ENCODE measurements at regions not wholly inside any gene's neighbourhood (a gene's known extent, or its start where the extent isn't known, plus 50 kb on each side); places are given as distances from the start of the nearest gene placed in this dataset.

GRCh38 chr7:17090751-17091150 is 207.7 kb upstream of the AHR start:
- TF ChIP-seq CTCF (IDR thresholded peaks at IDR 0.05; ENCODE audit: unreplicated experiment) = no peak
- no peaks in the 10 kb centered on the region for H3K36me3 Mint-ChIP-seq (ENCODE audit: insufficient read depth, unreplicated experiment)
- H3K27me3 Mint-ChIP-seq (ENCODE audit: insufficient read depth, unreplicated experiment) = no peaks in the 10 kb centered on the region
- H3K27ac Mint-ChIP-seq (ENCODE audit: low read depth, unreplicated experiment) = no peak overlapping the region
- ChIA-PET CTCF (interaction anchor here (1.0 kb wide), 1 partner anchor 28 kb away, joined by 3 read pairs; no protein-coding TSS in a partner anchor), POLR2A (interaction anchor here (0.6 to 3.0 kb wide), 4 partner anchors 10 to 207 kb away, joined by 3 to 8 read pairs (median 3); partner anchors contain the start of gene AHR)
- BruUV-seq (replicated peaks) = no TSS peak
- H3K4me3 Mint-ChIP-seq (ENCODE audit: unreplicated experiment) = no peak overlapping the region
- DNase-seq (ENCODE audit: unreplicated experiment) = peak; percentile 80
- H3K4me1 Mint-ChIP-seq (ENCODE audit: insufficient read depth, unreplicated experiment) = peaks cover 27% of the 10 kb centered on the region
- intact Hi-C loops (cut with micrococcal nuclease) = no loop called here
- H3K9me3 Mint-ChIP-seq (ENCODE audit: unreplicated experiment) = no peaks in the 10 kb centered on the region

- intact Hi-C loops (cut with micrococcal nuclease) = no loop called here
- Mint-ChIP-seq H3K27me3 (ENCODE audit: insufficient read depth, unreplicated experiment) (no peaks in the 10 kb centered on the region), H3K4me3 (ENCODE audit: unreplicated experiment) (no peak overlapping the region), H3K4me1 (ENCODE audit: insufficient read depth, unreplicated experiment) (peaks cover 38% of the 10 kb centered on the region), H3K9me3 (ENCODE audit: unreplicated experiment) (no peaks in the 10 kb centered on the region), H3K36me3 (ENCODE audit: insufficient read depth, unreplicated experiment) (no peaks in the 10 kb centered on the region), H3K27ac (ENCODE audit: low read depth, unreplicated experiment) (no peak overlapping the region)
- ChIA-PET CTCF (no interaction called here), POLR2A (interaction anchor here (1.2 kb wide), 1 partner anchor 13 kb away, joined by 3 read pairs; no protein-coding TSS in a partner anchor)
- no peak for TF ChIP-seq CTCF (IDR thresholded peaks at IDR 0.05; ENCODE audit: unreplicated experiment)
- no peak for DNase-seq (ENCODE audit: unreplicated experiment)
- no TSS peak for BruUV-seq (replicated peaks)
Observed at GRCh38 chr7:17093461-17093860, 205.0 kb upstream of the AHR start.

- H3K27ac Mint-ChIP-seq (ENCODE audit: low read depth, unreplicated experiment) = peak overlapping the region; percentile 87
- no peak for TF ChIP-seq CTCF (IDR thresholded peaks at IDR 0.05; ENCODE audit: unreplicated experiment)
- POLR2A ChIA-PET = interaction anchor here (0.6 to 6.0 kb wide), 15 partner anchors 14 to 575 kb away, joined by 3 to 69 read pairs (median 4); partner anchors contain the start of gene AHR
- CTCF ChIA-PET = interaction anchor here (0.5 to 2.6 kb wide), 9 partner anchors 11 to 280 kb away, joined by 3 to 11 read pairs (median 3); no protein-coding TSS in a partner anchor
- DNase-seq (ENCODE audit: unreplicated experiment) = peak; percentile 99
- BruUV-seq (replicated peaks) = no TSS peak
- no peak overlapping the region for H3K4me3 Mint-ChIP-seq (ENCODE audit: unreplicated experiment)
- H3K27me3 Mint-ChIP-seq (ENCODE audit: insufficient read depth, unreplicated experiment) = no peaks in the 10 kb centered on the region
- H3K4me1 Mint-ChIP-seq (ENCODE audit: insufficient read depth, unreplicated experiment) = peaks cover 49% of the 10 kb centered on the region
- H3K9me3 Mint-ChIP-seq (ENCODE audit: unreplicated experiment) = no peaks in the 10 kb centered on the region
- intact Hi-C loops (cut with micrococcal nuclease) = loop anchor here (1.0 to 5.0 kb wide), 3 partner anchors 53 to 139 kb away; no protein-coding TSS in a partner anchor
- H3K36me3 Mint-ChIP-seq (ENCODE audit: insufficient read depth, unreplicated experiment) = no peaks in the 10 kb centered on the region
Observed at GRCh38 chr7:17094963-17095574, 203.4 kb upstream of the AHR start.

- no peak for TF ChIP-seq CTCF (IDR thresholded peaks at IDR 0.05; ENCODE audit: unreplicated experiment)
- H3K4me1 Mint-ChIP-seq (ENCODE audit: insufficient read depth, unreplicated experiment) = peaks cover 44% of the 10 kb centered on the region
- H3K27ac Mint-ChIP-seq (ENCODE audit: low read depth, unreplicated experiment) = peak overlapping the region; percentile 87
- intact Hi-C loops (cut with micrococcal nuclease) = loop anchor here (1.0 to 5.0 kb wide), 3 partner anchors 54 to 138 kb away; no protein-coding TSS in a partner anchor
- no TSS peak for BruUV-seq (replicated peaks)
- H3K4me3 Mint-ChIP-seq (ENCODE audit: unreplicated experiment) = no peak overlapping the region
- no peaks in the 10 kb centered on the region for H3K9me3 Mint-ChIP-seq (ENCODE audit: unreplicated experiment)
- H3K27me3 Mint-ChIP-seq (ENCODE audit: insufficient read depth, unreplicated experiment) = no peaks in the 10 kb centered on the region
- POLR2A ChIA-PET = interaction anchor here (0.7 to 6.0 kb wide), 11 partner anchors 13 to 559 kb away, joined by 3 to 69 read pairs (median 5); partner anchors contain the start of gene AHR
- no peak for DNase-seq (ENCODE audit: unreplicated experiment)
- H3K36me3 Mint-ChIP-seq (ENCODE audit: insufficient read depth, unreplicated experiment) = no peaks in the 10 kb centered on the region
- CTCF ChIA-PET = interaction anchor here (0.5 to 2.6 kb wide), 11 partner anchors 9 to 687 kb away, joined by 3 to 11 read pairs (median 3); partner anchors contain the start of gene AHR
Observed at GRCh38 chr7:17095931-17096330, 202.5 kb upstream of the AHR start.
